CD4-positive, alpha-beta T cell (primary cell): ENCODE measurements at regions not wholly inside any gene's neighbourhood (a gene's known extent, or its start where the extent isn't known, plus 50 kb on each side); places are given as distances from the start of the nearest gene placed in this dataset.

Experiments used
- ATAC-seq: fragments of 200-7000 bp; cut with Tn5 transposase; one replicate; pipeline ENCODE4 v1.10.0; 2022; ENCODE audit warnings: mild to moderate bottlenecking; ENCODE audit not compliant: poor library complexity
- CTCF ChIA-PET: fragments of 350-600 bp; sonication (Branson Sonifier 250); formaldehyde crosslinking; loops from one replicate; lab custom pipeline; 2021; ENCODE audit warnings: antibody characterized with exemption, inconsistent platforms; lab: Charles Lee
- POLR2A ChIA-PET: fragments of 350-600 bp; sonication (Branson Sonifier 250); formaldehyde crosslinking; loops from one replicate; lab custom pipeline; 2021; ENCODE audit warnings: antibody characterized with exemption, inconsistent platforms; lab: Charles Lee
- DNase-seq, 14 experiments: peaks; one replicate each; pipeline ENCODE4 v3.0.0-alpha.2; 2013 to 2020; ENCODE audit warnings: mixed read lengths in 2 of 14
- H3K27ac ChIP-seq, 2 donors: one replicate each; pipeline versions ENCODE4 v1.5.1 to v1.7.0; 2013; ENCODE audit warnings: low read length in 2 of 2, low read depth in 1 of 2, mild to moderate bottlenecking in 1 of 2
- H3K27me3 ChIP-seq, 2 experiments: 1 replicate in 1 of 2; 2 replicates in 1 of 2; pipeline versions ENCODE4 v1.6.1 to v1.7.0; 2013; ENCODE audit warnings: low read length in 2 of 2, control low read depth in 1 of 2, mild to moderate bottlenecking in 1 of 2, moderate library complexity in 1 of 2; ENCODE audit not compliant: insufficient read depth in 2 of 2, control insufficient read depth in 1 of 2
- H3K36me3 ChIP-seq: one replicate; pipeline ENCODE4 v1.6.1; 2013; ENCODE audit warnings: low read length, control low read depth; ENCODE audit not compliant: insufficient read depth
- H3K4me1 ChIP-seq: one replicate; pipeline ENCODE4 v1.6.1; 2013; ENCODE audit warnings: low read length, control low read depth; ENCODE audit not compliant: insufficient read depth
- H3K4me3 ChIP-seq: one replicate; pipeline ENCODE4 v1.5.1; 2013; ENCODE audit warnings: mild to moderate bottlenecking, low read length, moderate library complexity
- H3K9me3 ChIP-seq, 2 experiments: 1 replicate in 1 of 2; 2 replicates in 1 of 2; pipeline versions ENCODE4 v1.6.1 to v1.7.0; 2013; ENCODE audit warnings: low read length in 2 of 2, mild to moderate bottlenecking in 2 of 2, control low read depth in 1 of 2, moderate library complexity in 1 of 2; ENCODE audit not compliant: control insufficient read depth in 1 of 2, insufficient read depth in 1 of 2
- H3K27ac Mint-ChIP-seq: one replicate; pipeline ENCODE4 v1.8.0; 2020; ENCODE audit warnings: mixed read lengths
- H3K27me3 Mint-ChIP-seq: one replicate; pipeline ENCODE4 v1.8.0; 2021; ENCODE audit warnings: mixed read lengths
- H3K36me3 Mint-ChIP-seq: one replicate; pipeline ENCODE4 v1.8.0; 2021; ENCODE audit warnings: low read depth, mixed read lengths
- H3K4me1 Mint-ChIP-seq: one replicate; pipeline ENCODE4 v1.8.0; 2021; ENCODE audit warnings: low read depth, mixed read lengths
- H3K4me3 Mint-ChIP-seq: one replicate; pipeline ENCODE4 v1.8.0; 2020; ENCODE audit warnings: mild to moderate bottlenecking, mixed read lengths
- H3K9me3 Mint-ChIP-seq: one replicate; pipeline ENCODE4 v1.8.0; 2020; ENCODE audit warnings: mixed read lengths
- intact Hi-C, 2 experiments: fragments of 100-400 bp; cut with DNase I in 1 of 2; cut with micrococcal nuclease in 1 of 2; formaldehyde crosslinking; loops; one replicate each; pipeline versions ENCODE4 v1.15.1 to v1.9.0; 2023 to 2025; cut with DNase I, micrococcal nuclease
- TF ChIP-seq, protein P1 (sequence below): fragments of 200-600 bp; IDR thresholded peaks from one replicate; pipeline ENCODE4 v1.8.0; 2022; ENCODE audit warnings: antibody characterized with exemption, mild to moderate bottlenecking

- peaks cover 0 to 11% of the 10 kb centered on the region in 2 experiments for H3K9me3 ChIP-seq
- no peaks in the 10 kb centered on the region for H3K36me3 ChIP-seq
- H3K36me3 Mint-ChIP-seq = no peaks in the 10 kb centered on the region
- intact Hi-C loops = no loop called here
- H3K4me3 ChIP-seq = no peak overlapping the region
- TF ChIP-seq, protein P1, sequence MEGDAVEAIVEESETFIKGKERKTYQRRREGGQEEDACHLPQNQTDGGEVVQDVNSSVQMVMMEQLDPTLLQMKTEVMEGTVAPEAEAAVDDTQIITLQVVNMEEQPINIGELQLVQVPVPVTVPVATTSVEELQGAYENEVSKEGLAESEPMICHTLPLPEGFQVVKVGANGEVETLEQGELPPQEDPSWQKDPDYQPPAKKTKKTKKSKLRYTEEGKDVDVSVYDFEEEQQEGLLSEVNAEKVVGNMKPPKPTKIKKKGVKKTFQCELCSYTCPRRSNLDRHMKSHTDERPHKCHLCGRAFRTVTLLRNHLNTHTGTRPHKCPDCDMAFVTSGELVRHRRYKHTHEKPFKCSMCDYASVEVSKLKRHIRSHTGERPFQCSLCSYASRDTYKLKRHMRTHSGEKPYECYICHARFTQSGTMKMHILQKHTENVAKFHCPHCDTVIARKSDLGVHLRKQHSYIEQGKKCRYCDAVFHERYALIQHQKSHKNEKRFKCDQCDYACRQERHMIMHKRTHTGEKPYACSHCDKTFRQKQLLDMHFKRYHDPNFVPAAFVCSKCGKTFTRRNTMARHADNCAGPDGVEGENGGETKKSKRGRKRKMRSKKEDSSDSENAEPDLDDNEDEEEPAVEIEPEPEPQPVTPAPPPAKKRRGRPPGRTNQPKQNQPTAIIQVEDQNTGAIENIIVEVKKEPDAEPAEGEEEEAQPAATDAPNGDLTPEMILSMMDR = no peak
- H3K4me3 Mint-ChIP-seq = no peak overlapping the region
- DNase-seq (no peak), ATAC-seq (no peak)
- no peak overlapping the region for H3K27ac Mint-ChIP-seq
- H3K4me1 ChIP-seq = no peaks in the 10 kb centered on the region
- peaks cover 0 to 2% of the 10 kb centered on the region in 2 experiments for H3K27me3 ChIP-seq
- ChIA-PET CTCF (no interaction called here), POLR2A (no interaction called here)
- no peaks in the 10 kb centered on the region for H3K9me3 Mint-ChIP-seq
- no peaks in the 10 kb centered on the region for H3K27me3 Mint-ChIP-seq
- no peak overlapping the region for H3K27ac ChIP-seq
- no peaks in the 10 kb centered on the region for H3K4me1 Mint-ChIP-seq
Observed at GRCh38 chr6:165715428-165715827, 52.4 kb upstream of the PDE10A start.

DNA sequence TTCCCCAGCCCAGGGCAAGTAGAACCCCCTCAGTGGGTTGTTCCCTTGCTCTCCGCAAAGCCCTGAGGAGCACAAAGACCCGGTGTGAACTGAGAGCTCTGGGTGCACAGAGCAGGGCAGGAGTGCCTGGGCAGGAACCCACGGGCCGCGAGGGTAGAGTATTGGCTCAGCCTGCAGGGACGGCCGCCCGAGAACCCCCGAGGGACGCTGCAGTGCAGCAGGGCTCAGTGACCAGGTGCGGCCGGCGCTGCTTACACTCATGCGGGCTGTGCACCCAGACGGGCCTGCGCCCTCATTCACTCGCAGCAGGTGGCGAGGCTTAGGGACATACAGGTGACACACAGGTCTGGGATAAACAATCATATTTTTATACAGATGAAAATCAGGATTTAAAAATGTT, 51.9 kb upstream of the PDE10A start:
- no peaks in the 10 kb centered on the region for H3K9me3 Mint-ChIP-seq
- no peaks in the 10 kb centered on the region for H3K4me1 Mint-ChIP-seq
- TF ChIP-seq, protein P1 = no peak
- H3K36me3 Mint-ChIP-seq = no peaks in the 10 kb centered on the region
- ATAC-seq (no peak), DNase-seq (no peak)
- no peaks in the 10 kb centered on the region for H3K27me3 Mint-ChIP-seq
- Histone ChIP-seq H3K36me3 (no peaks in the 10 kb centered on the region), H3K4me1 (no peaks in the 10 kb centered on the region), H3K27me3 (peaks cover 0 to 2% of the 10 kb centered on the region in 2 experiments), H3K27ac (no peak overlapping the region), H3K4me3 (no peak overlapping the region), H3K9me3 (peaks cover 0 to 12% of the 10 kb centered on the region in 2 experiments)
- no peak overlapping the region for H3K4me3 Mint-ChIP-seq
- no peak overlapping the region for H3K27ac Mint-ChIP-seq
- ChIA-PET POLR2A (no interaction called here), CTCF (no interaction called here)
- intact Hi-C loops = no loop called here

GRCh38 chr6:165713845-165714466, 50.9 kb upstream of the PDE10A start:
- Histone ChIP-seq H3K4me1 (no peaks in the 10 kb centered on the region), H3K27ac (no peak overlapping the region), H3K27me3 (peaks cover 0 to 2% of the 10 kb centered on the region in 2 experiments), H3K9me3 (peaks cover 0 to 22% of the 10 kb centered on the region in 2 experiments), H3K4me3 (no peak overlapping the region), H3K36me3 (no peaks in the 10 kb centered on the region)
- intact Hi-C loops = no loop called here
- no peak overlapping the region for H3K27ac Mint-ChIP-seq
- ATAC-seq = no peak
- no peak for DNase-seq
- H3K9me3 Mint-ChIP-seq = no peaks in the 10 kb centered on the region
- H3K36me3 Mint-ChIP-seq = no peaks in the 10 kb centered on the region
- CTCF ChIA-PET = no interaction called here
- no peaks in the 10 kb centered on the region for H3K27me3 Mint-ChIP-seq
- TF ChIP-seq, protein P1 = no peak
- POLR2A ChIA-PET = no interaction called here
- no peak overlapping the region for H3K4me3 Mint-ChIP-seq
- H3K4me1 Mint-ChIP-seq = no peaks in the 10 kb centered on the region
